NAMALWA (cell line): ENCODE measurements at regions not wholly inside any gene's neighbourhood (a gene's known extent, or its start where the extent isn't known, plus 50 kb on each side); places are given as distances from the start of the nearest gene placed in this dataset.
"Not testable (repeated sequence)": the region's sequence is repeated elsewhere in the genome, so short reads cannot be mapped to it uniquely, and the experiment has no call there.

ENCODE experiments used
- DNase-seq: peaks from one replicate; pipeline ENCODE4 v3.0.0-alpha.2; 2015; ENCODE audit warnings: low spot score

GRCh38 chr22:47547239-47547661, 784.8 kb downstream of the TBC1D22A start:
- no peak for DNase-seq

- no peak for DNase-seq
Observed at GRCh38 chr22:47544696-47545095, 782.2 kb downstream of the TBC1D22A start.

- no peak for DNase-seq
Observed at GRCh38 chr22:47543447-47543846, 781.0 kb downstream of the TBC1D22A start.

- no peak for DNase-seq
Observed at GRCh38 chr22:47540011-47540410, 777.6 kb downstream of the TBC1D22A start.

- DNase-seq, result no peak
Observed at GRCh38 chr22:47539374-47539773, 776.9 kb downstream of the TBC1D22A start.

- DNase-seq, result no peak
Observed at GRCh38 chr22:47535681-47536080, 773.2 kb downstream of the TBC1D22A start.

- DNase-seq, result no peak
Observed at GRCh38 chr22:47534804-47535410, 772.5 kb downstream of the TBC1D22A start.

GRCh38 chr22:47533961-47534803, 771.7 kb downstream of the TBC1D22A start:
- no peak for DNase-seq

- DNase-seq, result no peak
Observed at GRCh38 chr22:47517062-47517461, 754.6 kb downstream of the TBC1D22A start.

GRCh38 chr22:47515384-47516125, 753.1 kb downstream of the TBC1D22A start:
- peak; percentile 4 for DNase-seq

GRCh38 chr22:47512617-47513016, 750.2 kb downstream of the TBC1D22A start:
- no peak for DNase-seq

GRCh38 chr22:47504962-47505361, 742.5 kb downstream of the TBC1D22A start:
- no peak for DNase-seq

- no peak for DNase-seq
Observed at GRCh38 chr22:47498969-47499495, 736.6 kb downstream of the TBC1D22A start.

GRCh38 chr22:47497666-47498065, 735.2 kb downstream of the TBC1D22A start:
- no peak for DNase-seq

- peak; percentile 64 for DNase-seq
Observed at GRCh38 chr22:47495110-47495509, 732.7 kb downstream of the TBC1D22A start.

- DNase-seq, result not testable (repeated sequence)
Observed at GRCh38 chr22:47488131-47488530, 725.7 kb downstream of the TBC1D22A start.

- DNase-seq, result no peak
Observed at GRCh38 chr22:47486569-47487312, 724.3 kb downstream of the TBC1D22A start.

- DNase-seq, result no peak
Observed at GRCh38 chr22:47484960-47485569, 722.6 kb downstream of the TBC1D22A start.

- DNase-seq, result no peak
Observed at GRCh38 chr22:47476231-47476630, 713.8 kb downstream of the TBC1D22A start.

- DNase-seq, result no peak
Observed at GRCh38 chr22:47474895-47475294, 712.4 kb downstream of the TBC1D22A start.

- no peak for DNase-seq
Observed at GRCh38 chr22:47474464-47474863, 712.0 kb downstream of the TBC1D22A start.
